HG03342 (cell line): ENCODE measurements at regions not wholly inside any gene's neighbourhood (a gene's known extent, or its start where the extent isn't known, plus 50 kb on each side); places are given as distances from the start of the nearest gene placed in this dataset.
"Not testable (repeated sequence)": the region's sequence is repeated elsewhere in the genome, so short reads cannot be mapped to it uniquely, and the experiment has no call there.

Source experiments
- ATAC-seq: cut with Tn5 transposase; IDR thresholded peaks from one replicate; pipeline ENCODE4 v1.9.1; 2021; ENCODE audit warnings: mild to moderate bottlenecking, moderate library complexity; ENCODE audit not compliant: unreplicated experiment

DNA sequence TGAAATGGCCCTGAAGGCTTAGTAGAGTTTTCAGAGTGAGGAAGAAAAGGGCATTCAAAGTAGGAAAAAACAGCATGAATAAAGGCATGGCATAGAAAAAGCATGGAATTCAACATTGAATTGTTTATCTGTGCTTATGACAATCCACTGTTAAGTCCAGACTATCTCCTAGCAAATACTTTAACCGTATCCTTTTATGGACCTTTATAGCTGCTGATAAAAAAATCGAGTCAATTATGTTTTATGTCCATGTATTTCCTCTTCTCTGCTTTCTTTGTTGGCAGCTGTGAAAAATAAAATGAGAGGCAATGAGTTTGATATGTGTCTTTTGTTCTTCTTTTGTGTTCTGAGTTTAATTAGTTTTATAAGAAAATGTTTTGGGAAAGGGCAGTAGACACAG lies 70.4 kb downstream of the TDRD15 start:
- ATAC-seq, result no peak

DNA sequence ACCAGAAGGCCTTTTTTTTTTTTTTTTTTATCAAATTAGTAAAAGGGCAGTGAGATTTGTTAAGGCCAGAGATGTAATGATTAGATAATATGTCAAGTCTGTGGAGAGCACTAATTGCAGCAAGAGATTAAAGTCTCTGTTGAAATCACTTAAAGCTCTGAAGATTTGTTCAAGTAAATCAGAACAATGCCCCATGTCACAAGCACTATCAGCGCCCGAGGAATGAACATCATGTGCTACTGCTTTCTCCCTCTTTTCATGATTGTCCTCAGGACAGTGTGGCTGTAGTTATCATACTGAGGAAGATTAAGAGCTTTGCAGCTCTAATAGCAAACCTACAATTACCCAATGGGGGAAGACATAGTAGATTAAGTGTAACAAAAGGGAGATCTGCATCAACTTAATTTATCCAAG lies 71.1 kb downstream of the TDRD15 start:
- no peak for ATAC-seq

DNA sequence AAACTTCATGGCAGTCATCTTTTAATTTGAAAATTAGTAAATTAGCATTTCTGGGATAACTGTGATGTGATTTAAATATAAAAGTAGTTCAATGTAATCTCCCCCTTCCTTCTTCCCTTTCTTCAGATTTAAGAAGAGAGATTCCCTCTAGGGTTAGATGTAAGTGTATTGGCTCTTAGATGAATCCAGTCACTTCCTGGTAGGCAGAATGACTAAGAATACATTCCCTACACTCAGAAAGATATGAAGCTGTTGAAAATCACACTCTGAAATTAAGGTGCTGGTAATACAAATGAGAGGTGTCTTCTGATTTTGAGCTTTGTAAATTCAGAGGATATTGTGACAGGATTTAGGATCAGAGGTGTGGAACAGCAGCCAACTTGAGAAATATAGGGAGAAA lies 71.6 kb downstream of the TDRD15 start:
- no peak for ATAC-seq

DNA sequence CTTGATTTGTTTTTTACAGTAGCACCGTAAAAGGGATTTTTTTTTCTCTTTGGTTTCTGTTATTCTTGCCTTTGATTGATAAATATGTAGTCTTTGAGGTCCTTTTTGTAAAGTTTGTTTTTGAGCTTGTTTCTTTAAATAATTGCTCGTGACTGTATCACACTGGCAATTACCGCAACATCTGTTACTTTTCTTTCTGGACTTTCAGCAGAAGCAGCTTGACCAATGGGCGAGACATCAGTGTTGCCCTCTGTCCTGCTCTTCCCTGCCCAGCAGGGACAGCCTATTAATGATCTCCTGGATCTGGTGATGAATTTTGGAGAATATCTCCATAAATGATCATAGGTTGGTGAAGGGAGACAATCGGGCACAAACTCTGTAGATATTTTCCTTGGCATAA lies 74.9 kb downstream of the TDRD15 start:
- ATAC-seq, result no peak

DNA sequence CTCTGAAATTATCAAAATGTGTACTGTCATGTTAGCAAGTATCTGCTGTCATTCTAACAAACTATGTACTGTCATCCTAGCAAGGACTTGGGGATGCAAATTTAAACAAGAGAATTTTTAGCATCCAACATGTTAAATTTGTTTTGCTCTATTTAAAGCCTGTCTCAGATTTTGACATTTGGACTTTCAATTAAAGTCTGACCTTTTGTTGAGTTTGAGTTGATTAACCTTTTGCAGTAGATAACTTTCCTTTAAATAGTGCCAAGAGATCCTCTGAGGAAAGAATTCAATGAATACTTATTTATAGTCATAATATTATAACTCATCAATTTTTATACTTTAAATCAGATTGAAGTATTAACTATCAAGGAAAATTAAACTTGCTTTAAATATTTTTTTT lies 80.2 kb downstream of the TDRD15 start:
- ATAC-seq, result no peak

DNA sequence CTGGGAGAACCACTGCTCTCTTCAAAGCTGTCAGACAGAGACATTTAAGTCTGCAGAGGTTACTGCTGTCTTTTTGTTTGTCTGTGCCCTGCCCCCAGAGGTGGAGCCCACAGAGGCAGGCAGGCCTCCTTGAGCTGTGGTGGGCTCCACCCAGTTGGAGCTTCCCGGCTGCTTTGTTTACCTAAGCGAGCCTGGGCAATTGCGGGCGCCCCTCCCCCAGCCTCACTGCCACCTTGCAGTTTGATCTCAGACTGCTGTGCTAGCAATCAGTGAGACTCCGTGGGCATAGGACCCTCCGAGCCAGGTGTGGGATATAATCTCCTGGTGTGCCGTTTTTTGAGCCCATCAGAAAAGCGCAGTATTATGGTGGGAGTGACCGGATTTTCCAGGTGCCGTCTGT lies 90.3 kb downstream of the TDRD15 start:
- ATAC-seq, result not testable (repeated sequence)

DNA sequence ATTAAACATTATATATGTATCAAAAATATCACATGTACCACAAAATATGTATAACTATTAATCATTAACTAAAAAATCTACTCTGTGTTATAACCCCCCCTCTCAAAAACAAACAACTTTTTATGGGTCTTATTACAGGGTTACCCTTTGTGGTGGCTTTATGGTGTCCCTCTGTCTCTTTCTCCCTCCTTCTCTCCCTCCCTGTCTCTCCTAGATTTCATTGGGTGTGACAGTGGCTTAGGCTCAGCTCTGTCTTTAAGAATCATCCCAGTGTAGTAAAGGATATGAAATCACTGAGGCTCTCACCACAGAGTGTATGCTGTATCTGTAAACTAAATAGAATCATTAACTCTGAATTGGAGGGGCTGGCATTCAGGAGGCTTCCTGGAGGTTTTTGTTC lies 93.7 kb downstream of the TDRD15 start:
- no peak for ATAC-seq

DNA sequence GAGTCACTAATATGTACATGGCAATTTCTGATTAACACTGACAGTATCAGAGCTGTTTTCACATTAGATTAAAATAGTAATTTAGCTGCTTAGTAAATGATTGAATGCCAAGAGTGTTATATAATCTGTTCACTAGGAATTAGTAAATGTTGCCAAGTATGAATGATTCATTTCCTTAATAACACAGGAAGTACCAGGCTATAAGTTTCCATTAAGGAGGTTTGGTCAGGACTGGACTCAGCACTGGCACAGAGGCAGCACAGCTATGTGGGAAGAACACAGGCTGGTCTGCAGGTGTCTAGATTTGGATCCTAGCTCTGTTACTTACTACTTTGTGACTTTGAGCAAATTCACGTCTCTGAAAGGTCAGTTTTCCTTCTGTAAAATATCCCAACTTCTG lies 97.2 kb downstream of the TDRD15 start:
- ATAC-seq, result no peak

DNA sequence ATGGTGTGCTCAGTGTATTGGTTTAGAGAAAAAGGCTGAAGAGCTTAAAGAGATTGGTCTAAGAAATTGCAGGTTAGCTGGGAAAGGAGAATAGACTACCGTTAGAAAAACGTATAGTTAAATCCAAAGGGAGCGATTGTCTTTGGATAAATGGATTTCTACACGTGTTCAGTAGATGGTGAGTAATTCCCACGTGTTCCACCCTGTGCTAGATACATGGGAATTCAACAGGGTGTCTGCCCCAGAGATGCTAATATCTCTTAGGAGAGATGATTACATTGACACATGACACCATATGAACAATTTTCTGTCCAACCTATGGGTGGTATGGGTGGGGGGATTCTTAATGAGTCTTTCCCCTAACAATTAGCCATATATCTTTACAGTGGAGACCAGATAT lies 99.8 kb downstream of the TDRD15 start:
- no peak for ATAC-seq

DNA sequence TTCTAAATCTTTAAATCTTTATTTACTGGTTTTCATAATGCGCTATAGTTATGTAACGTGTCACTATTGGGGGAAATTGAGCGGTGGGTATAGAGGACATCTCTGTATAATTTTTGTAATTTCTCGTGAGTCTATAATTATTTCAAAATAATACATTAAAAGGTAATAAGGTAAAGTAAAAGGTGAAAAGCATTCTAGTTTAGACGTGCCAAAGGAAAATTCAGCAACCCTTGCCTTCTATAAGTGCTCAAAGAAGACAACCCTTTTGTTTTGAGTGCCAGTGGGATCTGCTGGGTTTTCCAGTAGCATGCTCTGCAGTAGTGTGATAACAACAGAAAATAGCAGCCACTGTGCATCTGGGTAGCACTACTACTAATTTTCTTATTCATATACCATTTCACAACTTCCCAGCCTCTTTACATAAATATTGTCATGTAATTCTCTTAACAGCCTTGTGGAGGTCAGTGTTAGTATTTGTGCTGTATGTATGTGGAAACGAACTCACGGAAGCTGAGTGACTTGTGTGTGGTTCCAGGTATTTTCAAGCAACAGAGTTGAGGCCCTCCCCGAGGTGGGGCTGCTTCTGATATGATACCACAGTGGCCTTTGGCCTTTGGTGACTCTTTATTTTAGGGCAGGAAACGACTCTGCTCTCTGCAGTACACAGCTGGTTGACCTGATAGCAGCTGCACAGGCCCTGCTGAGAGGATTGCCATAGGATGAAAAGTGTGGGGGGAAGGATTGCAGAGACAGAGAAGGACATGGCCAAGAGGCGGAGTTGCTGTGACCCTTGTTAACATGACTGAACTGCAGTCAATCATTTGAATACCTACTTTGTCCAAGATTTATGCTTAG lies 104.5 kb downstream of the TDRD15 start:
- ATAC-seq, result no peak

DNA sequence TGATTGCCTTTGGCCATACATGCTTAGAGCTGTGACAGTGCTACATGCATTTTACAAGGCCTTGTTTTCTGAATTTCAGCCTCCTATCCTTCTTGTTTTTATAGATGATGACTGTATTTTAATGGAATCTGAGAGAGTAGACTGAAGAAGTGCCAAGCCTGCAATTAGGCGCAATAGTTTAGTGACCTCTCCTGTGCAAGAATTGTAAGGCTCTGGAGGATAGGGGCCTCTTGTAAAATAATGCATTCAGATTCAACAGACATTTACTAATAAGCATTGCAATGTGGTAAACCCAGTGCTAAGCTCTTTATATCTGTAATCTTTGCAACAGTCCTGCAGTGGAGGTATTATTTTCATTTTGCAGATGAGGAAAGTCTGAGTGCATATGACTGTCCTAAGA lies 105.5 kb downstream of the TDRD15 start:
- ATAC-seq, result no peak

DNA sequence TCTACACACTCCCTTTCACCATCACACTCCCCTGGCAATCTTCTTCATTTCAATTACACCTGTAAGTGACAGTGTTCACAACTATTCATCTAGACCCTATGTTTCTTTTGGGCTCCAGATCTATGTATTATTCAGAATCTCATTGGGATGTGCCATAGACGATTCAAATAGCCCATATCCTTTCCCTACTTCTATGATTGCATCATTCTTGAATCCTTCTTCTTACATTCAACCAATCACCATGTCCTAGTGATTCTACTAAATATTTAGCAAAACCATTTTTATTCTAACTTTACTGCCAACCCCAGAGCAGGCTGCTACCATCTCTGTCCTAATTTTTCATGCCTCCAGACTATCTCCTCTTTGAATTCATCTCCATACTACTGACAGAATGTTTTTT lies 106.4 kb downstream of the TDRD15 start:
- no peak for ATAC-seq

DNA sequence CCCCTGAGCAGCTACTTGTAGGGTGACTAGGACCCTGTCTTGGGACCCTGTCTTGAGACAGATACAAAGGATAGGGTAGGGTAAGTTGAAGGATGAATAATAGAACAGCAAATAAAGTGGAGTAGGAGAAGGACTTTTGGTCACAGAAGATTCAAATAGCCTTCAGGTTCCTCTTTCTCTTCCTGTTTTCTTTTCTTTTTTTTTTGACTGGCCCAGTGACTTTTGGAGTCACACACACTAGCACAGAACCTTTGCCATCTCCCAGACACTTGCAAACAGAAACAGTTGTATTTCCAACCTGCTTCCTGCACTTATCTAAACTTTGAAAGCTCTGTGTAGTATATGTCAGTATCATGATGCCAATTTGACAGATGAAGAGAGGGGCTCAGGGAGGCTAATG lies 108.2 kb downstream of the TDRD15 start:
- ATAC-seq, result no peak

DNA sequence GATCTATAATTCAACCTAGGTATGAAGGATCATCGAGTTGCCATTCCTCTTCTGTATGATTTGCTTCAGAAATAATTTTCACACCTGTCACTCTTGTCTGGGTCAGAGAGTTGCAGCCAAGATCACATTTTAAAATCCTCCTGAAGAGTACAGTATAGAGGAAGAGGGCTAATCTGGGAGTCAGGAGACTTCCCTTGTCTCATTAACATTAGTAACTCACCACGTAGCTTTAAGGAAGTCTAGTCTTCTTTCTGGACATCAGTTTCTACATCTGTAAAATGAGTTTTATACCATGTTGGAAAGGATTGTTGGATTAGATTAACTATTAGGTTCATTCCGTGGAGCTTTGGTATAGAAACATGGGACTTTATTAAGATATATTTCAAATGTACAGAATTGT lies 109.4 kb downstream of the TDRD15 start:
- no peak for ATAC-seq

DNA sequence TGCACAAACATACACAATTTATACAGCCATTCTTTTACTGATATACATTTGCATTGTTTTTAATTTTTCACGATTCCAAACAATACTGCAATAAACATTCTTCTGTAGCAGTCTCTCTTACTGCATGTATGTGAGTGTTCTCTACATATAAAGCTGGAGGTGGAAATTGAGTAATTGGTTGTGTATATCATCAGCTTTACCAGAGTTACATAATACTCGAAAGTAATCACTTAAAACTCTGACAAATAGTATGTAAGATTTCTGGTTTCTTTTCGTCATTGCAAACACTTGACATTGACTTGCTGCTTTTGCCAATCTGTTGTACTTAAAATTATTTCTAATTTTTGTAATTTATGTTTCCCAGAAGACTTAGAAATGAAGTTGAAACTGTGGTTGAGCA lies 110.2 kb downstream of the TDRD15 start:
- no peak for ATAC-seq

DNA sequence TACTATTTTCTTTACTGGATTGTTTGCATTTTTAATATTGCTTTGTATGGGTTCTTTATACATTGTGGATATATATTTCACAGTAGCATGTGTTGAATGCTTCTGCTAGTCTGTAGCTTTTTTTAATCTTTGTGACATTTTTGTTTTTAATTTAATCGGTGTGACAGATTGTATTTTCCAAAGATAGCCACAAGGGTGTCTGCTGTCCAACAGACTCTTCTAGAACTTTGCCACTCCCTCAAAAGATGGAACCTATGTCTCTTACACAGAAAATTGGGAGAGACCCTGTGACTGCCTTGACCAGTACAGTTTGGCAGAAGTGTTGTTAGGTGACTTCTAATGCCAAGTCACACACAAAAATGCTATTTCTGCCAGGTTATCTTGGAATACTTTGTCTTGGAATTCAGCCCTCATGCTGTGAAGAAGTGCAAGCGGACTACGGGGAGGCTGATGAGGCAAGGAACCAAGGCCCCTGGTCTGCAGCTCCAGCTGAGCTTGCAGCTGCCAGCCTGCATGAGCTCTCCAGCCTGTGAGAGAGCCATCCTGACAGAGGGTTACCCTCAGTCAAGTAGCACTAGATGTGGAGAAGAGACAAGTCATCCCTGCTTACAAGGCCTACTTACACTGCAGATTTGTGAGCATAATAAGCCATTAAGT lies 110.8 kb downstream of the TDRD15 start:
- no peak for ATAC-seq

DNA sequence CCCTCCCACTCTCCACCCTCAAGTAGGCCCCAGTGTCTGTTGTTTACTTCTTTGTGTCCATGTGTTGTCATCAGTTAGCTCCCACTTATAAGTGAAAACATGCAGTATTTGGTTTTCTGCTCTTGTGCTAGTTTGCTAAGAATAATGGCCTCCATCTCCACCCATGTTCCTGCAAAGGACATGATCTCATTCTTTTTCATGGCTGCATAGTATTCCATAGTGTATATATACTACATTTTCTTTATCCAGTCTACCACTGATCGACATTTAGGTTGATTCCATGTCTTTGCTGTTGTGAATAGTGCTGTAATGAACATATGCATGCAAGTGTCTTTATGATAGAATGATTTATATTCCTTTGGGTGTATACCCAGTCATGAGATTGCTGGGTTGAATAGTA lies 116.0 kb downstream of the TDRD15 start:
- ATAC-seq, result not testable (repeated sequence)

DNA sequence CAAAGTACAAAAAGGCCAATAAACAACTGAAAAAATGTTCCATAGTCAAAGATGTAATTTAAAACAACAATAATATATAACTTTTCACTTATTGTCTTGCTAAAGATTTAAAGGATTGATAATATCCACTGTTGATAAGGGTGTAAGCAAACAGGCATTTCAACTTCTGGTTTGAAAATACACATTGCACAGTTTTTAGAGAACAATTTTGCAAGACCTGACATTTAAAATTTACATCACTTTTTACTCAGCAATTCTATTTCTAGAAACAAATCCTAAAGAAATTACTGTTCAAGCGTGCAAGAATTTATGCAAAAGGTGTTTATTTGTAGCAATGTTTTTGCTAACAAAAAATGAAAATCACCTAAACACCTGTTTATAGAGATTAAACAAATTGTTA lies 120.4 kb downstream of the TDRD15 start:
- ATAC-seq, result no peak

DNA sequence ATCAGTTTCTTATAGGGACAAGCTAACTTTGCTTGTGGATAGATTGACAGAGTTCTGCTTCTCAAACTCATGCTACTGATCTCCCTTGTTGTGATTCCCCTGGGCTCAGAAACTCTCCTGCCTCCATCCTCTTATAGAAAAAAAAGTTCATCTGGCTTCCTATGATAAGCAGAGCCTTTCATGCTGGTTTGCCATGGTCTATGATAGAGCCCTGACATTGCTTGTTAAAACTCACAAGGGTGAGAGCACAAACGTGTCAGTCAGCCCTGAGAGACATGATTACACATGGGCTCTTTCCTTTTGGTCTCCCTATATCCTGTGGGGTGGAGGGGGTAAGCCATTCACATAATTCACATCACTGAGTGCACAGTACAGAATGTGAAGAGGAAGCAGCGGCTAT lies 121.8 kb downstream of the TDRD15 start:
- ATAC-seq, result no peak

DNA sequence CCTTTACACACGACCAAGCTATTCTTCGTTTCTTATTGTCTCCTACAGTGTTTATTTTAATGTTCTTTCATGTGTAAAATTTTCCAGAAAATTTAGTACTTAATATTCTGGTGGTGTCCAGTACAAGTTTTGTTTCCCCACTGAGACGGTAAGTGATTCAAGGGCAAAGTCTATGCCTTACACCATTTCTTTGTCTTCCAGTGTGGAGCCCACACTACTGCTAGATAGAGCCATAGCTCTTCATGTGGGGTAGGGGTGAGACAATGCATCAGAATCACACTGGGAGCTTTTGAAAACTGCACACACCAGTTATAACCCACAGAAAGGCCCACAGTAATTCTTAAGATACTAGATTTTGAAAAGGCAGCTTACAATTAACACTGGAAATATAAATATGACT lies 125.6 kb downstream of the TDRD15 start:
- ATAC-seq, result no peak

DNA sequence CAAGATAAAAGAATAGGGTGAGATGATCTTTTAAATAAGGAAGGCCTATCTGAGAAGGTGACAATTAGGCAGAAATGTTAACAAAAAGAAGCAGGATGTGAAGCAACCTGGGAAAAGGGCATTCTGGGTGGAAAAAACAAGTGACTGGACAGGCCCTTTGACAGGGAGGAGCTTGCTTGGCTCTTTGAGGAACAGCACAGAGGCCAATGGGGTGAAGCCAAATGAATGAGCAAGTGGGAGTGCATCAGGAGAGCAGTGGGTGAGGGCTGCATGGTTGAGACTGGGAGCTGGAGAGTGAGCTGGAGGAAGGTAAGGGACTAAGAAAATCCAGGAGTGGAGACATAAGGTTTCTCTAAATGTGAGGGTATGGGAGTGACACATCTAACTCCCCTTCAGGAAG lies 126.9 kb downstream of the TDRD15 start:
- no peak for ATAC-seq

DNA sequence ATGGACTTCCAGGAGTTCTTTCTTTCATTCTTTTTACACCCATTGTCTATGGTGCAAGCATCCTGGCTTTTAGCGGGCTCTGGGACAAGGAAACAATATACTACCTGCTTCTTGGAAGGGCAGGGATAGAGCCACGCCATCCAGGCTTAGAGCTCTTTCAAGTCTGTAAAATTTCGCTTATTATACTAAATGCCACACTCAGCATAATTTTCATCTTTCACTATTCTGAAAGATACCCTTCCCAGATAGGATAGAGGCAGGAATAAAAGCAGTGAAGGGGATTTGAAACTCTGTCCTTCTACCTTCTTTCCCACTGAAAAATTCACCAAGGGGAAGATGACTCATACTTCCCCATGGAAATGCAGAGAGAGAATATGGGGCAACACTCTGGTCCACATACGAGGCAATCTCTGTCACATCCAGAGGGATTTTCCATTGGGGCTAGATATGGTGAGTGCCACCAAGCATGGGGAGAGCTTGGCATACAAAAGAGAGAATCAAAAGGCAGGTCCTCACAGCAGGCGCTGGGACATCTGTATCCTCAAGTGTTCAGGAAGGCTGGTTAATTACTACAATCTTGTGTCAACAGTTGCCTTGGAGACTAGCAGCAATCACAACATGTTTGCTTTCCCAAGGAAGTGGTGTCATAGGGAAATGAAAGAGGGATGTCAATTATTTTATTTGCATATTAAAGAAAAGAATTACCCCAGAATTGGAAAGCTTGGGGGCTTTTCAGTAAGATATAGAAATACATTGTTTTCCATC lies 127.6 kb downstream of the TDRD15 start:
- ATAC-seq, result no peak
